HG02870 (cell line): ENCODE measurements at regions not wholly inside any gene's neighbourhood (a gene's known extent, or its start where the extent isn't known, plus 50 kb on each side); places are given as distances from the start of the nearest gene placed in this dataset.
A peak's percentile ranks its signal among the peaks of the same experiment; 100 is the strongest.
"Not testable (repeated sequence)": the region's sequence is repeated elsewhere in the genome, so short reads cannot be mapped to it uniquely, and the experiment has no call there.

Experiments used
- ATAC-seq: cut with Tn5 transposase; IDR thresholded peaks from one replicate; pipeline ENCODE4 v1.9.1; 2021; ENCODE audit warnings: mild to moderate bottlenecking, moderate library complexity; ENCODE audit not compliant: unreplicated experiment

GRCh38 chr18:59038295-59039039, 101.2 kb upstream of the SEC11C start:
- no peak for ATAC-seq

- ATAC-seq, result not testable (repeated sequence)
These were observed 100.7 kb upstream of the SEC11C start for GRCh38 chr18:59039040-59039320.

GRCh38 chr18:59039449-59039848, 100.2 kb upstream of the SEC11C start:
- ATAC-seq, result no peak

GRCh38 chr18:59040770-59041148, 98.9 kb upstream of the SEC11C start:
- ATAC-seq, result no peak

- ATAC-seq, result no peak
These were observed 98.4 kb upstream of the SEC11C start for GRCh38 chr18:59041296-59041695.

GRCh38 chr18:59041819-59042815, 97.6 kb upstream of the SEC11C start:
- ATAC-seq, result no peak

GRCh38 chr18:59044855-59045254, 94.8 kb upstream of the SEC11C start:
- ATAC-seq, result no peak

- no peak for ATAC-seq
These were observed 92.2 kb upstream of the SEC11C start for GRCh38 chr18:59047321-59048047.

- ATAC-seq, result no peak
These were observed 91.7 kb upstream of the SEC11C start for GRCh38 chr18:59048048-59048363.

GRCh38 chr18:59048378-59048777, 91.3 kb upstream of the SEC11C start:
- ATAC-seq, result no peak

GRCh38 chr18:59049721-59050660, 89.7 kb upstream of the SEC11C start:
- no peak for ATAC-seq

- ATAC-seq, result no peak
These were observed 89.0 kb upstream of the SEC11C start for GRCh38 chr18:59050661-59051057.

GRCh38 chr18:59051470-59052165, 88.1 kb upstream of the SEC11C start:
- ATAC-seq, result no peak

- no peak for ATAC-seq
These were observed 86.5 kb upstream of the SEC11C start for GRCh38 chr18:59052965-59053820.

- no peak for ATAC-seq
These were observed 85.0 kb upstream of the SEC11C start for GRCh38 chr18:59054496-59055287.

GRCh38 chr18:59055345-59056032, 84.2 kb upstream of the SEC11C start:
- ATAC-seq, result no peak

- peak; percentile 62 for ATAC-seq
These were observed 82.8 kb upstream of the SEC11C start for GRCh38 chr18:59056706-59057492.
